GM18520 (cell line): ENCODE measurements at regions not wholly inside any gene's neighbourhood (a gene's known extent, or its start where the extent isn't known, plus 50 kb on each side); places are given as distances from the start of the nearest gene placed in this dataset.

ENCODE experiments used
- ATAC-seq: cut with Tn5 transposase; IDR thresholded peaks from one replicate; pipeline ENCODE4 v1.9.1; 2021; ENCODE audit not compliant: unreplicated experiment

- ATAC-seq: no peak
Observed at GRCh38 chr6:68400396-68400795, 234.7 kb upstream of the ADGRB3 start.

GRCh38 chr6:68391953-68392352 is 243.1 kb upstream of the ADGRB3 start:
- no peak for ATAC-seq

- ATAC-seq: no peak
Observed at GRCh38 chr6:68372991-68373390, 262.1 kb upstream of the ADGRB3 start.

GRCh38 chr6:68368845-68369244 is 266.2 kb upstream of the ADGRB3 start:
- ATAC-seq: no peak

- no peak for ATAC-seq
Observed at GRCh38 chr6:68364271-68364805, 270.7 kb upstream of the ADGRB3 start.

- ATAC-seq: no peak
Observed at GRCh38 chr6:68343901-68344300, 291.2 kb upstream of the ADGRB3 start.

GRCh38 chr6:68342286-68342685 is 292.8 kb upstream of the ADGRB3 start:
- ATAC-seq: no peak

- no peak for ATAC-seq
Observed at GRCh38 chr6:68339488-68340131, 295.5 kb upstream of the ADGRB3 start.

- ATAC-seq: no peak
Observed at GRCh38 chr6:68333442-68333841, 301.6 kb upstream of the ADGRB3 start.

GRCh38 chr6:68328156-68328555 is 306.9 kb upstream of the ADGRB3 start:
- no peak for ATAC-seq

- no peak for ATAC-seq
Observed at GRCh38 chr6:68326762-68327161, 308.3 kb upstream of the ADGRB3 start.

GRCh38 chr6:68317366-68317765 is 317.7 kb upstream of the ADGRB3 start:
- ATAC-seq: no peak

- ATAC-seq: no peak
Observed at GRCh38 chr6:68313911-68314310, 321.2 kb upstream of the ADGRB3 start.

- ATAC-seq: no peak
Observed at GRCh38 chr6:68307301-68307700, 327.8 kb upstream of the ADGRB3 start.

- ATAC-seq: no peak
Observed at GRCh38 chr6:68296126-68296525, 339.0 kb upstream of the ADGRB3 start.

- ATAC-seq: no peak
Observed at GRCh38 chr6:68282646-68283045, 352.4 kb upstream of the ADGRB3 start.

GRCh38 chr6:68279793-68280557 is 355.1 kb upstream of the ADGRB3 start:
- ATAC-seq: no peak

GRCh38 chr6:68273297-68273696 is 361.8 kb upstream of the ADGRB3 start:
- ATAC-seq: no peak

GRCh38 chr6:68256391-68256790 is 378.7 kb upstream of the ADGRB3 start:
- ATAC-seq: no peak

GRCh38 chr6:68252632-68253031 is 382.4 kb upstream of the ADGRB3 start:
- ATAC-seq: no peak

GRCh38 chr6:68247782-68248181 is 387.3 kb upstream of the ADGRB3 start:
- ATAC-seq: no peak

- no peak for ATAC-seq
Observed at GRCh38 chr6:68240726-68241125, 394.4 kb upstream of the ADGRB3 start.
